K562 (cell line): ENCODE measurements at regions not wholly inside any gene's neighbourhood (a gene's known extent, or its start where the extent isn't known, plus 50 kb on each side); places are given as distances from the start of the nearest gene placed in this dataset.

ENCODE experiments used
- ATAC-seq: fragments of 200-7000 bp; cut with Tn5 transposase; 3 replicates; pipeline ENCODE4 v1.9.1; 2020; ENCODE audit warnings: moderate library complexity
- BruUV-seq: library from RNA; stranded (reverse); fragments of 400-500 nt; replicated peaks from 2 replicates; lab custom pipeline; 2021; lab: Mats Ljungman, UMichigan
- CTCF ChIA-PET: fragments of 300-600 bp; formaldehyde crosslinking; extraction: SDS; loops from one replicate; lab custom pipeline; 2021; ENCODE audit warnings: low intra/inter-chr PET ratio; lab: Yijun Ruan, JAX
- POLR2A ChIA-PET: fragments of 300-600, 350-650 bp; sonication (Branson Sonifier 250); formaldehyde crosslinking; extraction: SDS; loops from one replicate; lab custom pipeline; 2021; ENCODE audit warnings: antibody characterized with exemption, inconsistent platforms; lab: Yijun Ruan, JAX
- DNase-seq, 4 experiments: peaks; one replicate each; pipeline versions ENCODE4 v3.0.0 to v3.0.0-alpha.2; 2011 to 2018; ENCODE audit warnings: low spot score in 3 of 4, mixed read lengths in 3 of 4; ENCODE audit errors: extremely low read depth in 1 of 4
- FAIRE-seq: peaks from 2 replicates; lab custom pipeline; 2011; peaks lifted over from hg19 to GRCh38; lab: Jason Lieb, UNC
- H2AFZ ChIP-seq: 2 replicates; pipeline ENCODE4 v1.6.0; 2011; ENCODE audit warnings: low read depth, low read length, control low read depth, inconsistent platforms
- H3K27ac ChIP-seq: fragments of 200-600 bp; 3 replicates; pipeline ENCODE4 v1.8.0; 2011; ENCODE audit warnings: low read depth, mild to moderate bottlenecking, control low read depth, inconsistent platforms, low read length, moderate library complexity, mixed read lengths; ENCODE audit errors: extremely low read depth
- H3K27me3 ChIP-seq, 2 experiments: fragments of 300-600 bp in 1 of 2; 2 replicates in 1 of 2; 3 replicates in 1 of 2; pipeline versions ENCODE4 v1.6.0 to v1.8.0; 2011; ENCODE audit warnings: inconsistent platforms in 2 of 2, low read length in 2 of 2, mild to moderate bottlenecking in 1 of 2, mixed read lengths in 1 of 2, moderate library complexity in 1 of 2; ENCODE audit not compliant: control insufficient read depth in 2 of 2, insufficient read depth in 2 of 2
- H3K36me3 ChIP-seq: fragments of 300-600 bp; 3 replicates; pipeline ENCODE4 v1.8.0; 2011; ENCODE audit warnings: mild to moderate bottlenecking, low read length, inconsistent platforms; ENCODE audit not compliant: control insufficient read depth, insufficient read depth
- H3K4me1 ChIP-seq, 2 experiments: fragments of 200-600 bp in 1 of 2; replicated peaks in 1 of 2; 2 replicates in 1 of 2; 3 replicates in 1 of 2; pipeline versions ENCODE4 v1.5.1 to v1.8.0; 2011; ENCODE audit warnings: inconsistent platforms in 2 of 2, low read length in 2 of 2, mild to moderate bottlenecking in 1 of 2, mixed read lengths in 1 of 2, moderate library complexity in 1 of 2; ENCODE audit not compliant: control insufficient read depth in 2 of 2, insufficient read depth in 2 of 2
- H3K4me2 ChIP-seq: 2 replicates; pipeline ENCODE4 v1.6.1; 2011; ENCODE audit warnings: low read length, control low read depth, inconsistent platforms, mixed read lengths; ENCODE audit not compliant: insufficient read depth
- H3K4me3 ChIP-seq: fragments of 200-600 bp; sonication (generic), shearing (Covaris generic); 2 replicates; pipeline ENCODE4 v1.5.1; 2016; ENCODE audit warnings: control low read depth, inconsistent platforms
- H3K79me2 ChIP-seq: fragments of 200-600 bp; 3 replicates; pipeline ENCODE4 v1.8.0; 2011; ENCODE audit warnings: low read length, inconsistent platforms; ENCODE audit not compliant: control insufficient read depth, insufficient read depth
- H3K9ac ChIP-seq, 2 experiments: 2 replicates each; pipeline versions ENCODE4 v1.6.0 to v1.6.1; 2011; ENCODE audit warnings: low read depth in 2 of 2, low read length in 2 of 2, control low read depth in 1 of 2, inconsistent platforms in 1 of 2, mild to moderate bottlenecking in 1 of 2, mixed read lengths in 1 of 2; ENCODE audit not compliant: insufficient read depth in 1 of 2
- H3K9me1 ChIP-seq: one replicate; pipeline ENCODE4 v1.6.0; 2011; ENCODE audit warnings: inconsistent platforms, mild to moderate bottlenecking, low read length, moderate library complexity; ENCODE audit not compliant: control insufficient read depth, insufficient read depth
- H3K9me3 ChIP-seq: replicated peaks from 2 replicates; pipeline ENCODE4 v1.5.1; 2011; ENCODE audit warnings: low read depth, low read length, inconsistent platforms; ENCODE audit not compliant: control insufficient read depth, insufficient read depth
- H4K20me1 ChIP-seq: replicated peaks from 2 replicates; pipeline ENCODE4 v1.6.1; 2011; ENCODE audit warnings: low read length, inconsistent platforms, mixed read lengths; ENCODE audit not compliant: control insufficient read depth, insufficient read depth
- ARID1B ChIP-seq: fragments of 450-650 bp; IDR thresholded peaks from 2 replicates; pipeline ENCODE4 v1.6.1; 2016; ENCODE audit warnings: antibody characterized with exemption, mild to moderate bottlenecking, inconsistent platforms
- CTBP1 ChIP-seq: fragments of 450-650 bp; IDR thresholded peaks from 2 replicates; pipeline ENCODE4 v1.6.1; 2016; ENCODE audit warnings: borderline replicate concordance
- FIP1L1 ChIP-seq: fragments of 200-400 bp; formaldehyde crosslinking; IDR thresholded peaks from 2 replicates; pipeline ENCODE4 v1.6.1; 2018; ENCODE audit warnings: mild to moderate bottlenecking, low read depth, low read length; ENCODE audit not compliant: poor library complexity, severe bottlenecking
- NEUROD1 ChIP-seq: fragments of 150-350 bp; IDR thresholded peaks from 2 replicates; pipeline ENCODE4 v1.6.1; 2014; ENCODE audit warnings: borderline replicate concordance, low read length, low read depth; ENCODE audit not compliant: partially characterized antibody
- TRIM24 ChIP-seq, 2 experiments: fragments of 450-650 bp; IDR thresholded peaks; 2 replicates each; pipeline ENCODE4 v1.6.1; 2016
- WGBS: fragments of 100-300 bp; shearing (Covaris generic); methylation state at CpG from one replicate; pipeline ENCODE4 v1.1.6; 2016; ENCODE audit warnings: low coverage, mixed read lengths; ENCODE audit not compliant: insufficient coverage; ENCODE audit errors: missing lambda C conversion rate; 5-methylcytosine and 5-hydroxymethylcytosine counted together
- in situ Hi-C: fragments of 300-500 bp; cut with MboI; formaldehyde crosslinking; loops from 4 replicates; pipeline ENCODE4 v1.15.0; 2018; ENCODE audit warnings: inconsistent platforms, mixed read lengths
- intact Hi-C: fragments of 100-400 bp; cut with micrococcal nuclease; formaldehyde crosslinking; loops from 2 replicates; pipeline ENCODE4 v1.14.2; 2022
- TF ChIP-seq, protein P1 (sequence below): IDR thresholded peaks from 2 replicates; pipeline ENCODE4 v1.6.1; 2012; ENCODE audit warnings: low read depth, low read length, improper control_type of control experiment, borderline replicate concordance
- TF ChIP-seq, protein P2 (sequence below): fragments of 200-600 bp; sonication (generic); IDR thresholded peaks from one replicate; pipeline ENCODE4 v1.6.1; 2012; ENCODE audit warnings: mild to moderate bottlenecking, low read depth, low read length, inconsistent platforms

DNA sequence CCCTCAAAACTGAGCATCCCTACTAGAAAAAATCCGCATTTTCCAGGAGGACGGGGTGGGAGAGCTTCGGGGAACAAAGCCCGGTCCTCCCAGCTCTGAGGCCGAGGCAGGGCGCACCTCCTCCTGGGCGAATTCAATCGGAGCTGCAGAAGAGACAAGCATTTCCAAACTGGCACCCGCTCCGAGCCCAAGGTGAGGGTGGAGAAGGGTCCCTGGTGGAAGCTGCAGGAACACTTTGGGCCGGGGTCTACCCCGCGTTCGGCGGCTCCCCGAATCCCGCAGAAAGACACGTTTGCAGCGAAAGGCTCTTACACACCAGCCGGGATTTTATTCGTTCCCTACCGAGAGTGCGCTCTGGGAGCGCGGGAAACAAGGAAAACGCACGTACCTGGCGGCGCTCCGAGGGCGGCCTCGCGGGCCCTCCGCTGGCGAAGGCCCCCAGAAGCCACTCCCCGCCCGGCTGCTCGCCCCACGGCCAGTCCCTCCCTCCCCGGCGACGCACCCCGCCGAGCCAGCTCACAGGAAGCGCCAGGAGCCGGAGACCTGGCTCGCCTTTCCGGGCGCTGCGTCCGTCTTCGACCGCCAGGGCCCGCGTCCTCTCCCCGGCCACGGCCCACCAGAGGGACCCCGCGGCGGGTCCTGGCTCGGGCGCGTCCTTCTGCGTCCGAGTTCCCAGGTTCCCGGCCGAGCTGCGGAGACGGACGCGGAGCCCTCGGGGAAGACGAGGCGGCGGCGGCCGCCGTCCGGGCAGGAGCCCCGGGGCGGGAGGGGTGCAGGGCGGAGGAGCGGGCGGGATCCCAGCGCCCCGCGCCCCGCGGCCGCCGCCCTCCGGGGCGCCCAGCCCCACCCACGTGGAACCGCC lies 49.8 kb upstream of the BAHCC1 start:
- H4K20me1 ChIP-seq = no peaks in the 10 kb centered on the region
- H2AFZ ChIP-seq = peak overlapping the region; percentile 86
- intact Hi-C loops = no loop called here
- CTCF ChIA-PET = interaction anchor here (0.8 kb wide), 1 partner anchor 57 kb away, joined by 3 read pairs; no protein-coding TSS in a partner anchor
- peak overlapping the region; percentile 94 for H3K4me3 ChIP-seq
- H3K27ac ChIP-seq = peak overlapping the region; percentile 94
- H3K27me3 ChIP-seq = no peaks in the 10 kb centered on the region
- H3K4me1 ChIP-seq = peaks cover 34 to 83% of the 10 kb centered on the region in 2 experiments
- POLR2A ChIA-PET = interaction anchor here (0.7 to 1.7 kb wide), 3 partner anchors 11 to 60 kb away, joined by 3 to 6 read pairs (median 3); no protein-coding TSS in a partner anchor
- H3K79me2 ChIP-seq = peaks cover 58% of the 10 kb centered on the region
- H3K9me3 ChIP-seq = no peaks in the 10 kb centered on the region
- ATAC-seq = peak; percentile 77
- H3K36me3 ChIP-seq = peaks cover 12% of the 10 kb centered on the region; the same call in 1 of the 3 replicates
- peak; percentile 79 to 90 (median 83) for DNase-seq
- peak overlapping the region; percentile 87 for H3K4me2 ChIP-seq
- H3K9me1 ChIP-seq = no peaks in the 10 kb centered on the region
- H3K9ac ChIP-seq = peak overlapping the region; percentile 92 to 95
- peak; percentile 46 for FAIRE-seq
- WGBS = under 1% methylated on average over 52 of the region's 95 CpGs
- in situ Hi-C loops = no loop called here
- BruUV-seq = no TSS peak
- TF ChIP-seq, protein P1, sequence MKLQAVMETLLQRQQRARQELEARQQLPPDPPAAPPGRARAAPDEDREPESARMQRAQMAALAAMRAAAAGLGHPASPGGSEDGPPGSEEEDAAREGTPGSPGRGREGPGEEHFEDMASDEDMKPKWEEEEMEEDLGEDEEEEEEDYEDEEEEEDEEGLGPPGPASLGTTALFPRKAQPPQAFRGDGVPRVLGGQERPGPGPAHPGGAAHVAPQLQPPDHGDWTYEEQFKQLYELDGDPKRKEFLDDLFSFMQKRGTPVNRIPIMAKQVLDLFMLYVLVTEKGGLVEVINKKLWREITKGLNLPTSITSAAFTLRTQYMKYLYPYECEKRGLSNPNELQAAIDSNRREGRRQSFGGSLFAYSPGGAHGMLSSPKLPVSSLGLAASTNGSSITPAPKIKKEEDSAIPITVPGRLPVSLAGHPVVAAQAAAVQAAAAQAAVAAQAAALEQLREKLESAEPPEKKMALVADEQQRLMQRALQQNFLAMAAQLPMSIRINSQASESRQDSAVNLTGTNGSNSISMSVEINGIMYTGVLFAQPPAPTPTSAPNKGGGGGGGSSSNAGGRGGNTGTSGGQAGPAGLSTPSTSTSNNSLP = no peak
- TF ChIP-seq ARID1B = peak; percentile 6; the same call in 1 of the 2 replicates
- TF ChIP-seq CTBP1 = peak; percentile 87
- TF ChIP-seq NEUROD1 = peak; percentile 33
- peak in 1 of 2 experiments; percentile 46; a peak in 2 of 4 replicates for TF ChIP-seq TRIM24 (IDR thresholded peaks at IDR 0.05)
- TF ChIP-seq, protein P2, sequence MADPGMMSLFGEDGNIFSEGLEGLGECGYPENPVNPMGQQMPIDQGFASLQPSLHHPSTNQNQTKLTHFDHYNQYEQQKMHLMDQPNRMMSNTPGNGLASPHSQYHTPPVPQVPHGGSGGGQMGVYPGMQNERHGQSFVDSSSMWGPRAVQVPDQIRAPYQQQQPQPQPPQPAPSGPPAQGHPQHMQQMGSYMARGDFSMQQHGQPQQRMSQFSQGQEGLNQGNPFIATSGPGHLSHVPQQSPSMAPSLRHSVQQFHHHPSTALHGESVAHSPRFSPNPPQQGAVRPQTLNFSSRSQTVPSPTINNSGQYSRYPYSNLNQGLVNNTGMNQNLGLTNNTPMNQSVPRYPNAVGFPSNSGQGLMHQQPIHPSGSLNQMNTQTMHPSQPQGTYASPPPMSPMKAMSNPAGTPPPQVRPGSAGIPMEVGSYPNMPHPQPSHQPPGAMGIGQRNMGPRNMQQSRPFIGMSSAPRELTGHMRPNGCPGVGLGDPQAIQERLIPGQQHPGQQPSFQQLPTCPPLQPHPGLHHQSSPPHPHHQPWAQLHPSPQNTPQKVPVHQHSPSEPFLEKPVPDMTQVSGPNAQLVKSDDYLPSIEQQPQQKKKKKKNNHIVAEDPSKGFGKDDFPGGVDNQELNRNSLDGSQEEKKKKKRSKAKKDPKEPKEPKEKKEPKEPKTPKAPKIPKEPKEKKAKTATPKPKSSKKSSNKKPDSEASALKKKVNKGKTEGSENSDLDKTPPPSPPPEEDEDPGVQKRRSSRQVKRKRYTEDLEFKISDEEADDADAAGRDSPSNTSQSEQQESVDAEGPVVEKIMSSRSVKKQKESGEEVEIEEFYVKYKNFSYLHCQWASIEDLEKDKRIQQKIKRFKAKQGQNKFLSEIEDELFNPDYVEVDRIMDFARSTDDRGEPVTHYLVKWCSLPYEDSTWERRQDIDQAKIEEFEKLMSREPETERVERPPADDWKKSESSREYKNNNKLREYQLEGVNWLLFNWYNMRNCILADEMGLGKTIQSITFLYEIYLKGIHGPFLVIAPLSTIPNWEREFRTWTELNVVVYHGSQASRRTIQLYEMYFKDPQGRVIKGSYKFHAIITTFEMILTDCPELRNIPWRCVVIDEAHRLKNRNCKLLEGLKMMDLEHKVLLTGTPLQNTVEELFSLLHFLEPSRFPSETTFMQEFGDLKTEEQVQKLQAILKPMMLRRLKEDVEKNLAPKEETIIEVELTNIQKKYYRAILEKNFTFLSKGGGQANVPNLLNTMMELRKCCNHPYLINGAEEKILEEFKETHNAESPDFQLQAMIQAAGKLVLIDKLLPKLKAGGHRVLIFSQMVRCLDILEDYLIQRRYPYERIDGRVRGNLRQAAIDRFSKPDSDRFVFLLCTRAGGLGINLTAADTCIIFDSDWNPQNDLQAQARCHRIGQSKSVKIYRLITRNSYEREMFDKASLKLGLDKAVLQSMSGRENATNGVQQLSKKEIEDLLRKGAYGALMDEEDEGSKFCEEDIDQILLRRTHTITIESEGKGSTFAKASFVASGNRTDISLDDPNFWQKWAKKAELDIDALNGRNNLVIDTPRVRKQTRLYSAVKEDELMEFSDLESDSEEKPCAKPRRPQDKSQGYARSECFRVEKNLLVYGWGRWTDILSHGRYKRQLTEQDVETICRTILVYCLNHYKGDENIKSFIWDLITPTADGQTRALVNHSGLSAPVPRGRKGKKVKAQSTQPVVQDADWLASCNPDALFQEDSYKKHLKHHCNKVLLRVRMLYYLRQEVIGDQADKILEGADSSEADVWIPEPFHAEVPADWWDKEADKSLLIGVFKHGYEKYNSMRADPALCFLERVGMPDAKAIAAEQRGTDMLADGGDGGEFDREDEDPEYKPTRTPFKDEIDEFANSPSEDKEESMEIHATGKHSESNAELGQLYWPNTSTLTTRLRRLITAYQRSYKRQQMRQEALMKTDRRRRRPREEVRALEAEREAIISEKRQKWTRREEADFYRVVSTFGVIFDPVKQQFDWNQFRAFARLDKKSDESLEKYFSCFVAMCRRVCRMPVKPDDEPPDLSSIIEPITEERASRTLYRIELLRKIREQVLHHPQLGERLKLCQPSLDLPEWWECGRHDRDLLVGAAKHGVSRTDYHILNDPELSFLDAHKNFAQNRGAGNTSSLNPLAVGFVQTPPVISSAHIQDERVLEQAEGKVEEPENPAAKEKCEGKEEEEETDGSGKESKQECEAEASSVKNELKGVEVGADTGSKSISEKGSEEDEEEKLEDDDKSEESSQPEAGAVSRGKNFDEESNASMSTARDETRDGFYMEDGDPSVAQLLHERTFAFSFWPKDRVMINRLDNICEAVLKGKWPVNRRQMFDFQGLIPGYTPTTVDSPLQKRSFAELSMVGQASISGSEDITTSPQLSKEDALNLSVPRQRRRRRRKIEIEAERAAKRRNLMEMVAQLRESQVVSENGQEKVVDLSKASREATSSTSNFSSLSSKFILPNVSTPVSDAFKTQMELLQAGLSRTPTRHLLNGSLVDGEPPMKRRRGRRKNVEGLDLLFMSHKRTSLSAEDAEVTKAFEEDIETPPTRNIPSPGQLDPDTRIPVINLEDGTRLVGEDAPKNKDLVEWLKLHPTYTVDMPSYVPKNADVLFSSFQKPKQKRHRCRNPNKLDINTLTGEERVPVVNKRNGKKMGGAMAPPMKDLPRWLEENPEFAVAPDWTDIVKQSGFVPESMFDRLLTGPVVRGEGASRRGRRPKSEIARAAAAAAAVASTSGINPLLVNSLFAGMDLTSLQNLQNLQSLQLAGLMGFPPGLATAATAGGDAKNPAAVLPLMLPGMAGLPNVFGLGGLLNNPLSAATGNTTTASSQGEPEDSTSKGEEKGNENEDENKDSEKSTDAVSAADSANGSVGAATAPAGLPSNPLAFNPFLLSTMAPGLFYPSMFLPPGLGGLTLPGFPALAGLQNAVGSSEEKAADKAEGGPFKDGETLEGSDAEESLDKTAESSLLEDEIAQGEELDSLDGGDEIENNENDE = no peak
- peak; percentile 65 for TF ChIP-seq FIP1L1
